Activated naive CD8-positive, alpha-beta T cell treated with anti-CD3 and anti-CD28 coated beads for 36 hours (primary cell): ENCODE measurements at regions not wholly inside any gene's neighbourhood (a gene's known extent, or its start where the extent isn't known, plus 50 kb on each side); places are given as distances from the start of the nearest gene placed in this dataset.

Experiments used
- DNase-seq: peaks from one replicate; pipeline ENCODE4 v3.0.0; 2021
- H3K27ac Mint-ChIP-seq: one replicate; pipeline ENCODE4 v1.8.0; 2022; ENCODE audit warnings: mild to moderate bottlenecking, moderate library complexity, mixed read lengths
- H3K27me3 Mint-ChIP-seq: one replicate; pipeline ENCODE4 v1.8.0; 2022; ENCODE audit warnings: mild to moderate bottlenecking, mixed read lengths
- H3K36me3 Mint-ChIP-seq: one replicate; pipeline ENCODE4 v1.8.0; 2021; ENCODE audit warnings: mild to moderate bottlenecking, mixed read lengths
- H3K4me1 Mint-ChIP-seq: one replicate; pipeline ENCODE4 v1.8.0; 2021; ENCODE audit warnings: mixed read lengths
- H3K4me3 Mint-ChIP-seq: one replicate; pipeline ENCODE4 v1.8.0; 2022; ENCODE audit warnings: mild to moderate bottlenecking, moderate library complexity, mixed read lengths
- H3K9me3 Mint-ChIP-seq: one replicate; pipeline ENCODE4 v1.8.0; 2022; ENCODE audit warnings: mixed read lengths

DNA sequence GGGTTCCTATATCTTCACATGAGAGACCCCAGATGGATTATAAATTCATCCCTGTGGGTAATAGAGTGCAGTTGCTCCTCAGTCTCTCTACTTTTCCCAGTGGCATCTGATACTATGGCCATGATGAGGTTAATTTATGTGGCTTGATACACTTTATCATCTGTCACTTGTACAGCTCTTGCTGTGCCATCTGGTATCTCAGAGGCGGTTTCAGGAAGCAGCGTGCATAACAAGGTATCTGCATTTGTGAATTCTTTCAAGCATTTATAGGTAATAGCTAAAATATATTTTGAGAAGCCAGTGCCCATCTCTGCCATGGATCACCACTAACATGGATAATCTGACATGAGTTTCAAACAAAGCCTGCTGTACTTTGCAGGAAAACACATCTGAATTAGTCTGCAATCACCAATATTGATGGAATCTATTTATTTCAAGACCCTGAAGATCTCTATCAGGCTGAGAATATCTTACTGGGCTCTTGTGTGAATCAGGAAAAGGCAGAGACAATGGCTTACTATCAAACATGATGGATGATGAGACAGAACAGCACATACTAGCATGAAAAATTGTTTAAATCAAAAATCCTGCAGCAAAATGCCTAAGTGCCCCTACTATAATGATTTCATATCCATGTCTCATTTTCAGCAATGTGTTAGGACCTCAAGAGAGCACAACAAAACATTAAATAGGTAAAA lies 548.7 kb upstream of the MAP3K7 start:
- H3K27ac Mint-ChIP-seq = no peak overlapping the region

DNA sequence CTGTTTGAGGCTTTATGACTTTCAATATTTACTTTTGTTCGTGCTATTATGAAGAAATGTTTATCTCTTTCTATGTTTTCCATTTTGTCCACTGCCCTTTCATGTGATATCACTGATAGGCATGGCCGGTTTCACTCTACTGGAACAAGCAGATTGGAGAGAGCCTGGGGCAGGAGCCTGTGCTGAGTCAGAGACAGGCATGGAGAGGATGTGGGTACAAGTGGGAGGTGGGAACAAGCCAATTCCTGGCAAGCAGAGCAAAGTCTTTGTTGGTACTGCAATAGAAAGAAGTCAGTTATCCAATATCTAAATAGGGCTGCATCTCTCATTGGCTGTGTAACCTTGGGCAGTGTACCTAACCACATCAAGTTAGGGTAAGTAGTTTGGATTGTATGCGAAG lies 545.6 kb upstream of the MAP3K7 start:
- no peaks in the 10 kb centered on the region for H3K27me3 Mint-ChIP-seq
- no peaks in the 10 kb centered on the region for H3K36me3 Mint-ChIP-seq
- H3K9me3 Mint-ChIP-seq = no peaks in the 10 kb centered on the region
- no peaks in the 10 kb centered on the region for H3K4me1 Mint-ChIP-seq
- H3K4me3 Mint-ChIP-seq = no peak overlapping the region
- H3K27ac Mint-ChIP-seq = no peak overlapping the region
- DNase-seq = no peak

More for the DNA sequence above, 548.7 kb upstream of the MAP3K7 start:
- no peak for DNase-seq
- Mint-ChIP-seq H3K4me1 (no peaks in the 10 kb centered on the region), H3K4me3 (no peak overlapping the region), H3K36me3 (no peaks in the 10 kb centered on the region), H3K27me3 (peaks cover 6% of the 10 kb centered on the region), H3K9me3 (no peaks in the 10 kb centered on the region)

GRCh38 chr6:91130126-91130525 lies 543.3 kb upstream of the MAP3K7 start:
- H3K36me3 Mint-ChIP-seq = no peaks in the 10 kb centered on the region
- no peaks in the 10 kb centered on the region for H3K27me3 Mint-ChIP-seq
- H3K4me1 Mint-ChIP-seq = no peaks in the 10 kb centered on the region
- no peaks in the 10 kb centered on the region for H3K9me3 Mint-ChIP-seq
- no peak overlapping the region for H3K4me3 Mint-ChIP-seq
- no peak for DNase-seq
- no peak overlapping the region for H3K27ac Mint-ChIP-seq

- H3K27ac Mint-ChIP-seq = no peak overlapping the region
- H3K4me3 Mint-ChIP-seq = no peak overlapping the region
- H3K9me3 Mint-ChIP-seq = no peaks in the 10 kb centered on the region
- H3K27me3 Mint-ChIP-seq = no peaks in the 10 kb centered on the region
- no peak for DNase-seq
- H3K36me3 Mint-ChIP-seq = no peaks in the 10 kb centered on the region
- H3K4me1 Mint-ChIP-seq = no peaks in the 10 kb centered on the region
Observed at GRCh38 chr6:91127752-91128151, 540.9 kb upstream of the MAP3K7 start.

DNA sequence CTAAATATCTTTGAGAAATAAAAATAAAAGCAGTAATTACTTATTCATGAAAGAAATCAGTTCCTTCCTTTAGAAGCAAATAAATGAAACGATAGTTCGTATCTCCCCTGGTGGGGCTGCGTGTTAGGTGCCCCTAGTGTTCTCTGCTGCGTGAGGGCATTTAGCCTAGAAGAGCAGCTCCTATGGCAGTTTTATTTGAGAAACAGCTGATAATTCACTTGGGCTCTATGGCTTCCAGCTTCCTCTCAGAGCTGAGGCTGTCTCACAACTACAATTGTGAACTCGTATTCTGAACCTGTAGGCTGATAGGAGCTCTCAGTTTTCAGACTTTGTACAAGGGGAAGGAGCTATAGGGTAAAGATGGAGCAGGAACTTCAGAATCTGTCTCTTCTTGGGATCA lies 540.0 kb upstream of the MAP3K7 start:
- Mint-ChIP-seq H3K27ac (no peak overlapping the region), H3K4me1 (no peaks in the 10 kb centered on the region), H3K4me3 (no peak overlapping the region), H3K9me3 (no peaks in the 10 kb centered on the region), H3K36me3 (no peaks in the 10 kb centered on the region), H3K27me3 (no peaks in the 10 kb centered on the region)
- DNase-seq = no peak

- H3K9me3 Mint-ChIP-seq = no peaks in the 10 kb centered on the region
- no peaks in the 10 kb centered on the region for H3K36me3 Mint-ChIP-seq
- H3K4me1 Mint-ChIP-seq = no peaks in the 10 kb centered on the region
- H3K27ac Mint-ChIP-seq = no peak overlapping the region
- no peak overlapping the region for H3K4me3 Mint-ChIP-seq
- H3K27me3 Mint-ChIP-seq = no peaks in the 10 kb centered on the region
- no peak for DNase-seq
Observed at GRCh38 chr6:91117550-91117949, 530.7 kb upstream of the MAP3K7 start.

DNA sequence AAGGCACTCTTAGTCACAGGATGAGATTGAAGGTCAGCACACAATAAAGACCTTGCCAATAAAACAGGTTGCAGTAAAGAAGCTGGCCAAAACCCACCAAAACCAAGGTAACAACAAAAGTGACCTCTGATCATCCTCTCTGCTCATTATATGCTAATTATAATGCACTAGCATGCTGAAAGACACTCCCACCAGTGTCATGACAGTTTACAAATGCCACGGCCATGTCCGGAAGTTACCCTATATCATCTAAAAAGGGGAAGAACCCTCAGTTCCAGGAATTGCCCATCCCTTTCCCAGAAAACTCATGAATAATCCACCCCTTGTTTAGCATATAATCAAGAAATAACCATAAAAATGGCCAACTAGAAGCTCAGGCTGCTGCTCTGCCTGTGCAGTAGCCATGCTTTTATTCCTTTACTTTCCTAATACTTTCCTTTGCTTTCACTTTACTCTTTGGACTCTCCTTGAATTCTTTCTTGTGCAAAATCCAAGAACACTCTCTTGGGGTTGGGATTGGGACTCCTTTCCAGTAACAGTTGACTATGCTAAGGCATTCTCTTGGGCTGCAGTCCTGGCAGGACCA lies 527.3 kb upstream of the MAP3K7 start:
- Mint-ChIP-seq H3K4me1 (no peaks in the 10 kb centered on the region), H3K4me3 (no peak overlapping the region), H3K27ac (no peak overlapping the region), H3K9me3 (no peaks in the 10 kb centered on the region), H3K36me3 (no peaks in the 10 kb centered on the region), H3K27me3 (no peaks in the 10 kb centered on the region)
- no peak for DNase-seq

DNA sequence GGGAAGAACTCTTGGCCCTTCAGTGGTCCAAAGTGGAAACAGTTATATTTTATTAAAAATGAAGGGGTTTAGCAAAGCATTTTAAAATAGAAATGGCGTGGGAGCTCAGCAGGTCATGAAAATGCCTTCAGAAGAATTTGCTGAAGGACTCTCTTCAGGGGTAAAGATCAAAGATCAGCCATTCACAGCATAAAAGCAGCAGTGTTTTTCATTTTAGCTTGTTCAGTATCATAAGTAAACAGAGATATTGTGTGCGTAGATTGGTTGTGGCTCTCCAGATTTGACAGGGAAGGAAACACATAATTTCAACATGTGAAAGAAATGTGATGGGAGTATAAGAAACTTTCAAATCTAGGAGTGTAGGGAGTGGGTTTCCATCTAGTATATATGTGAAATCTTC lies 519.2 kb upstream of the MAP3K7 start:
- no peaks in the 10 kb centered on the region for H3K36me3 Mint-ChIP-seq
- H3K4me1 Mint-ChIP-seq = no peaks in the 10 kb centered on the region
- H3K27ac Mint-ChIP-seq = no peak overlapping the region
- no peaks in the 10 kb centered on the region for H3K27me3 Mint-ChIP-seq
- no peaks in the 10 kb centered on the region for H3K9me3 Mint-ChIP-seq
- no peak overlapping the region for H3K4me3 Mint-ChIP-seq
- no peak for DNase-seq

GRCh38 chr6:91105532-91105931 lies 518.7 kb upstream of the MAP3K7 start:
- H3K4me3 Mint-ChIP-seq = no peak overlapping the region
- H3K9me3 Mint-ChIP-seq = no peaks in the 10 kb centered on the region
- H3K36me3 Mint-ChIP-seq = no peaks in the 10 kb centered on the region
- DNase-seq = no peak
- no peak overlapping the region for H3K27ac Mint-ChIP-seq
- H3K4me1 Mint-ChIP-seq = no peaks in the 10 kb centered on the region
- H3K27me3 Mint-ChIP-seq = no peaks in the 10 kb centered on the region

DNA sequence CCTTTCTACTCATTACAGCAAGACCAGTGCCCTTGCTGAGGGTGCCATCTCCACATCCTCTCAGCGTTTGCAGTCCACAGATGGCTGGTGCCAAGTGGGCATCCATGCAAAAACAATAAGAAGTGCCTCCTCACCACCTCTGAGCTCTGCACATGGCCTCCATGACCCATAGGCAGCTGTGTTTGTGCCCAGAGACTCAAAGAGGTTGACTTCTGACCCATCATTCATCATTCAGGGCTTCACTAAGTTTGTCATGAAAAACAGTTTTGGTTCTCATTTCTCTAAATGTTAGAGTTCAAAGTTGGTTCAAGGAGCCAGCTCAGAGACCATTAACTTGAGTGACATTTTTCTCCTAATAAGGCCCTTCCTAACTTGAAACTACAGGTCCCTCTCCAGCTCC lies 512.6 kb upstream of the MAP3K7 start:
- Mint-ChIP-seq H3K27ac (no peak overlapping the region), H3K4me1 (no peaks in the 10 kb centered on the region), H3K36me3 (no peaks in the 10 kb centered on the region), H3K4me3 (no peak overlapping the region), H3K9me3 (peaks cover 2% of the 10 kb centered on the region), H3K27me3 (no peaks in the 10 kb centered on the region)
- no peak for DNase-seq

- no peaks in the 10 kb centered on the region for H3K36me3 Mint-ChIP-seq
- no peak overlapping the region for H3K4me3 Mint-ChIP-seq
Observed at GRCh38 chr6:91098006-91098405, 511.1 kb upstream of the MAP3K7 start.

GRCh38 chr6:91097364-91097763 lies 510.5 kb upstream of the MAP3K7 start:
- Mint-ChIP-seq H3K27ac (no peak overlapping the region), H3K36me3 (no peaks in the 10 kb centered on the region), H3K4me3 (no peak overlapping the region), H3K4me1 (no peaks in the 10 kb centered on the region), H3K9me3 (peaks cover 2% of the 10 kb centered on the region), H3K27me3 (no peaks in the 10 kb centered on the region)
- no peak for DNase-seq

More at GRCh38 chr6:91098006-91098405, 511.1 kb upstream of the MAP3K7 start:
- H3K4me1 Mint-ChIP-seq = no peaks in the 10 kb centered on the region
- no peak for DNase-seq
- H3K27ac Mint-ChIP-seq = no peak overlapping the region
- H3K27me3 Mint-ChIP-seq = no peaks in the 10 kb centered on the region
- H3K9me3 Mint-ChIP-seq = peaks cover 2% of the 10 kb centered on the region

GRCh38 chr6:91094806-91095475 lies 508.1 kb upstream of the MAP3K7 start:
- Mint-ChIP-seq H3K27ac (no peak overlapping the region), H3K4me1 (no peaks in the 10 kb centered on the region), H3K36me3 (no peaks in the 10 kb centered on the region), H3K4me3 (no peak overlapping the region), H3K9me3 (peaks cover 2% of the 10 kb centered on the region), H3K27me3 (peaks cover 3% of the 10 kb centered on the region)
- no peak for DNase-seq

DNA sequence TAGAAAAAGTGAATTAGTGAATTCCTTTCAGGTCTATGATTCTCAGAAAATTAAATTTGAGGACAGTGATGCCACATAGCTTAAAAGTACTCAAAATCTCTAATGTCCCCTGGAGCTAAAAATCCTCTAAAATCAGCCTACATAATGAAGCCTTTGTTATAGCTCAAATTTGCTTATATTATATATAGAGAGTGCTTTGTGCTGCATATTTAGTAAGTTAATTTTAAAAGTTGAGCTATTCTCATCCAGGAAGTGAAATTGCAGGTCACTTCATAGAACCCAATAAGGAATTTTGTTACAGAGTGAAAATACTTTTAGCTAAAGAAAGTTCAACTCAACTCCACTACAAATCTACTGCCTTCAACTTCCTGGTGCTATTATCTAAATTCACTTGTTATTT lies 507.5 kb upstream of the MAP3K7 start:
- Mint-ChIP-seq H3K4me1 (no peaks in the 10 kb centered on the region), H3K27ac (no peak overlapping the region), H3K4me3 (no peak overlapping the region), H3K36me3 (no peaks in the 10 kb centered on the region), H3K27me3 (peaks cover 3% of the 10 kb centered on the region), H3K9me3 (peaks cover 1% of the 10 kb centered on the region)
- no peak for DNase-seq

DNA sequence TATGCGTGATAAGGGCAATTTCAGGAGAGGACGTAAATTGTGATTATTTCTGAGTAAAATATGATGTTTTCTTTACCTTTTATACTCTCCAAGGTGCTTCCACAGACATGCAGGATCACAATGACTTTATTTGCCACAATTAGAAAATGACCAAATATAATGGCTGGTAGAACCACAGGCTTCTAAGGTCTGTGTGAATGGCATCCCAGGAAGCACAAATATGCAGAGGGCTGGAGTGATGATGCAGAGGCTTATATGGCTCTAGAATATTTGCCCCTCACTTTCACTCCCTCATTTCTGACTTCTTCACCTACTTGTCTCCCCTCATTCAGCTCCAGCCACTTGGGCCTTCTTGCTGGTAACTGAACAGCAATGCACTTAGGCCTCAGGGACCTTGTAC lies 502.1 kb upstream of the MAP3K7 start:
- Mint-ChIP-seq H3K36me3 (no peaks in the 10 kb centered on the region), H3K27me3 (peaks cover 3% of the 10 kb centered on the region), H3K4me1 (no peaks in the 10 kb centered on the region), H3K27ac (no peak overlapping the region), H3K4me3 (no peak overlapping the region), H3K9me3 (no peaks in the 10 kb centered on the region)
- DNase-seq = no peak

DNA sequence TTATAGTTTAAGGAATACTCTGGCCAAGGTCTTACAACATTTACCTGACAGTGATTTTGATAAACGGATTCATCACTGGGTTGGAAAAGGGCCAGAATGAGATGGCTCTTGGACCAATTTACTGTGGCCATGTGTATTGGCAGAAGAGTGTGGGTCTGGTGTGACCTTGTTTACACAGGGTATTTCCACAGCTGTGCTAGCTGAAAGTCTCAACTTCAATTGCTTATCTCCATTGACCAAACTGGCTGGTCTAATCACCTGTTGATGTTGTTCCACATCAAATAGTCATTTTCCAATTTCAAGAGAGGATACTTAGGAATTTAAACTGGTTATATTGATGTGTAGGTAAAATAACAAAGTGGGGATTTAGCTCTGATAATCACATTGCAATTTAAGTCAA lies 501.6 kb upstream of the MAP3K7 start:
- no peak overlapping the region for H3K27ac Mint-ChIP-seq
- no peak for DNase-seq
- H3K36me3 Mint-ChIP-seq = no peaks in the 10 kb centered on the region
- H3K9me3 Mint-ChIP-seq = no peaks in the 10 kb centered on the region
- no peak overlapping the region for H3K4me3 Mint-ChIP-seq
- H3K4me1 Mint-ChIP-seq = no peaks in the 10 kb centered on the region
- H3K27me3 Mint-ChIP-seq = peaks cover 3% of the 10 kb centered on the region
